NT2/D1 (cell line): ENCODE measurements at regions not wholly inside any gene's neighbourhood (a gene's known extent, or its start where the extent isn't known, plus 50 kb on each side); places are given as distances from the start of the nearest gene placed in this dataset.

Experiments
- SUZ12 ChIP-seq: IDR thresholded peaks from 2 replicates; pipeline ENCODE4 v1.6.1; 2011; ENCODE audit not compliant: insufficient read length, insufficient read depth; ENCODE audit errors: extremely low read depth
- YY1 ChIP-seq: IDR thresholded peaks from 2 replicates; pipeline ENCODE4 v1.6.1; 2011; ENCODE audit not compliant: insufficient read length, insufficient read depth
- ZNF274 ChIP-seq: IDR thresholded peaks from 2 replicates; pipeline ENCODE4 v1.6.1; 2011; ENCODE audit warnings: mild to moderate bottlenecking, low read depth, low read length

- TF ChIP-seq YY1 (no peak), ZNF274 (no peak), SUZ12 (no peak)
Measured at GRCh38 chr13:108409730-108410129, 140.2 kb downstream of the TNFSF13B start.
